Lower leg skin (tissue), 3 donors: ENCODE measurements at regions not wholly inside any gene's neighbourhood (a gene's known extent, or its start where the extent isn't known, plus 50 kb on each side); places are given as distances from the start of the nearest gene placed in this dataset.

ENCODE experiments used
- POLR2A ChIP-seq, 2 donors: fragments of 450-650 bp; IDR thresholded peaks; one replicate each; pipeline ENCODE4 v1.6.1; 2016 to 2017; ENCODE audit warnings: antibody characterized with exemption in 2 of 2, mild to moderate bottlenecking in 1 of 2, moderate library complexity in 1 of 2
- TF ChIP-seq, protein P1 (sequence below), 3 donors: fragments of 450-650 bp; IDR thresholded peaks; one replicate each; pipeline ENCODE4 v1.5.1; 2016; ENCODE audit warnings: antibody characterized with exemption in 3 of 3, mild to moderate bottlenecking in 3 of 3, moderate library complexity in 2 of 3

GRCh38 chr5:53364061-53364460 is 116.4 kb upstream of the FST start:
- TF ChIP-seq, protein P1, sequence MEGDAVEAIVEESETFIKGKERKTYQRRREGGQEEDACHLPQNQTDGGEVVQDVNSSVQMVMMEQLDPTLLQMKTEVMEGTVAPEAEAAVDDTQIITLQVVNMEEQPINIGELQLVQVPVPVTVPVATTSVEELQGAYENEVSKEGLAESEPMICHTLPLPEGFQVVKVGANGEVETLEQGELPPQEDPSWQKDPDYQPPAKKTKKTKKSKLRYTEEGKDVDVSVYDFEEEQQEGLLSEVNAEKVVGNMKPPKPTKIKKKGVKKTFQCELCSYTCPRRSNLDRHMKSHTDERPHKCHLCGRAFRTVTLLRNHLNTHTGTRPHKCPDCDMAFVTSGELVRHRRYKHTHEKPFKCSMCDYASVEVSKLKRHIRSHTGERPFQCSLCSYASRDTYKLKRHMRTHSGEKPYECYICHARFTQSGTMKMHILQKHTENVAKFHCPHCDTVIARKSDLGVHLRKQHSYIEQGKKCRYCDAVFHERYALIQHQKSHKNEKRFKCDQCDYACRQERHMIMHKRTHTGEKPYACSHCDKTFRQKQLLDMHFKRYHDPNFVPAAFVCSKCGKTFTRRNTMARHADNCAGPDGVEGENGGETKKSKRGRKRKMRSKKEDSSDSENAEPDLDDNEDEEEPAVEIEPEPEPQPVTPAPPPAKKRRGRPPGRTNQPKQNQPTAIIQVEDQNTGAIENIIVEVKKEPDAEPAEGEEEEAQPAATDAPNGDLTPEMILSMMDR (IDR thresholded peaks at IDR 0.05) = no peak
- no peak for TF ChIP-seq POLR2A (IDR thresholded peaks at IDR 0.05)
